Activated T-helper 1 cell treated with Interleukin-2 at 50 U/mL for 16 hours (primary cell): ENCODE measurements at regions not wholly inside any gene's neighbourhood (a gene's known extent, or its start where the extent isn't known, plus 50 kb on each side); places are given as distances from the start of the nearest gene placed in this dataset.

Experiments
- DNase-seq: peaks from one replicate; pipeline ENCODE4 v3.0.0-alpha.2; 2020; ENCODE audit warnings: low read depth

DNA sequence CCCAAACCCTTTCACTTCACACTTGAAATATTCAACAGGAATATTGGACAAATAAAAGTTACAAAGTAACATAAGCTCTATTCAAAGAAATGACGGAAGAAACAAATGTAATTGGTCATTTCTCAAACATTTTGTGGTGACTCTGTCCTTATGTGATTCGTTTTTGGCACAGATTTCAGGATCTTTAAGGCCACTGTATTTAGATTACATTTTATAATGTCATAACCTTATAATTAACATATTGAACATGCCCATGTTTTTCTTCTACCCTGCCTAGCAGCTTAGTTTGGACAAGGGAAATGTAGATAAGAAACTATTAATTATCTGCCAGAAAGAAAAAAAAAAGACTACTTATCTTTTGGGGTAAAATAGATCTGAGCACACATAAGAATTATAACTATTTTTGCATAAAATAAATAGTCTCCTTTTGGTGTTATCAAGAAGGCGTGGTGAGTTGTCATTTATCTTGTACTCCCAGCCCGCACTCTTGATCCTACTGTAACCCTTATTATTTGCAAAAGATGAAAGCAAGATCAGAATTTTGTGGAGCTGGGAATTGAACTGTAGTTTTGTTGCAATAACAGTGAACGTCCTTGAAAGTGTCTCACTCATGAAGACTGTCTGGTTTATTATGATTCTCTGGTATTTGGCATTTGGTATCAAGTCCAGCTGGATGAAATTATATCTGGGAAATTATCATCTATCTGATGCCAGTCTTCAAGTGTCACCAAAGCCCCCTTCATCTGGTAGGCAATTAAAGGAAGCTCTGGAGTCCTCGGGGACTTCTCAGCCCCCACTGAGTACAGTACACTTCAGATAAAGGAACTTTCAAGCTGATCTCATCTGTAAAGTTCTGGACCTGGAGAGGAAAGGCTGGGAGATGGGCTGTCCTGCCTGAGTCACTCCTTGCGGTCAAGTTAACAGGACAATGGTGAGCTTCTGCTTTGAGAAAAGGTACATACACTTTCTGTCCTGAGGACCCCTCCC, 175.7 kb upstream of the INHBA start:
- no peak for DNase-seq

DNA sequence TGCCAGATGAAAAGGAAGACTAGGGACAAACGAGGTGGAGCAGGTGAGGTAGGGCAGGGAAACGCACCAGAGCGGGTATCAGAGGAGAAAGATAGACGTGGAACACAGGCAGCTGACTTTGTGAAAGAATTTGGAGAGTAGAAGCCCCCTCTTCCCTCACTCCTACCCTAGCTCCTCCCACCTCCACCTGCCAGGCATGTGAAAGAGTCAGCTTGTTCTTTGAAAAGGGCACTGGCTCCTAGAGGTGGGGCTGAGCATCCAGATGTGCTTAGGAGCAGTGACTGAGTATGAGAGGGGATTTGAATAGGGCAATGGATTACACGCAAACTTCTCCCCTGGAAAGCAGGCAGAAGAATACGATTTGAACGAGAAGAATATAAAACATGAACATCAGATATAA, 174.2 kb upstream of the INHBA start:
- no peak for DNase-seq

DNA sequence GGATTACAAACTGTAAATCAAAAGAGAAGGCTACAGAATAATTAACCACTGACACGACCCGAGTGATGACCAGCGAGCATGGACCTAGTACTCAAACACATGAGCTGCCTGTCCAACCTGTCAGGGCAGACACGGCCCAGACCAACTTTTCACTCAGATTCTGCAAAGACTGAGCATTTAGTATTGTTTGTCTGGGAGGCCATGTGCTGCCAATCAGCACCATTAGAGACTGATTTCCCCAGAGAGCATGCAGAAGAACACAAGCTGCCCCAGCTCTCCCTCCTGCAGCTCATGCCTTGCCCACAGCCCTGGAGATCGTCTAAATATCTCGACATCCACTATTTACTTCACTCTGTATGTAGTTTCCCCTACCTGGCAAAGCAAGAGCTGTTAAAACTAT, 172.6 kb upstream of the INHBA start:
- no peak for DNase-seq

DNA sequence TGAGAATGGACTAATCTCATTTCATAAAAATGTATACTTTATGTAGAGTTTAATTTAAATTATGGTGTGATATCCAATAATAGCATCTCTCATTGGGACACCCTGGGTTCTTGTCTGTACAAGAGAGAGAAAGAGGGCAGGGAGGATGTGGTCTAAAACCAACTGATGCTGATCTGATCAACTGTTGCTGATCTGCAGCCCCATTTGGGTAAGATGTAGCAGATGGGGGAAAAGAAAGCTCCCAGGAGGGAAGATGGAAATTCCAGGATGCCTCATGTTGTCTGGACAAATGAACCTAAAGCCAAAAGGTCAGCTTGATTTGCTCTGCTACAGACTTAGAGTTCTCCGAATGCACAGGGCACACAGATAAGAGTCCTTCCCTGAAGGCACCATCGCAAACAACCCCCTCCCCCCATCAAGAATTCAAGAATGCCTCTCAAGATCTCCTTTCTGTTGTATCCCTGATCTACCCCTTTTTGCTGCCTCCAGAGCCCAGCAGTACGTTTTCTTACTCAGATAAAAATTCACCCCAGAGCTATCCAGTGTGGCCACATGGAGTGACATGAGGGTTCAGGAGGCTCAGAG, 171.4 kb upstream of the INHBA start:
- no peak for DNase-seq

DNA sequence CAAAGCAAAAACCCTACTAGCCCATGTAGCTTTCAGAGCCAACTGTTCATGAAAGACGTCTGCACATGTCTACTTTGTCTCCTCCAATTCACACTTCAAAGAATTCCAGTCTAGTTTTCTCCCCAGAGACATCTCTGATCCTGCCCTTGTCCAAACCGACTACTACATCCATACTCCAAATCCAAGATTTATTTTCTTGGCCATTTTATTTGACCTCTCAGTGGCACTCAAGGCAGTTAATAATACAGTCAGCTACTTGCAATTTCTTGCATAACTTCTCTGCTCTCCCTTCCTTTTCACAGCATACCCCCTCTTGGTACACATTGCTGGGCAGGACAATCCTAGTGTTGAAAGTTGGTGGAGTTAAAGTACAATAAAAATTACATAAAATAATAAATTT, 170.9 kb upstream of the INHBA start:
- no peak for DNase-seq

DNA sequence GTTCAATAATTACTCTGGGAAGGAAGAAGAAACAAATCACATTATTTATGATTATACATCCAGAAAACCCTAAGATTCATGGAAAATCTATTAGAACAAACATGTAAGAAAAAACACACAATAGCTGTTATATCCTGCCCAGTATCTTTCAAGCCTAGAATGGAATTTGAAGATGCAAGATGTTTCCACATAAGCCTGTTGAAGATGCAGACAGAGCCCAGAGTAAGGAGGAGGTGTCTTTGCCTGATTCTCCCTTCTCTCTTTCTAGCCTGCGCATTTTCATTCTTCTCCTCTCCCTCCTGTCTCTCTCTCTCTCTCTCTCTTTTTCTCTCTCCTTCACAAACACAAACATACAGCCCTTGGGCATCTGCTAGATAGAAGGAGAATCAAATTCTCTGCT, 170.1 kb upstream of the INHBA start:
- no peak for DNase-seq

DNA sequence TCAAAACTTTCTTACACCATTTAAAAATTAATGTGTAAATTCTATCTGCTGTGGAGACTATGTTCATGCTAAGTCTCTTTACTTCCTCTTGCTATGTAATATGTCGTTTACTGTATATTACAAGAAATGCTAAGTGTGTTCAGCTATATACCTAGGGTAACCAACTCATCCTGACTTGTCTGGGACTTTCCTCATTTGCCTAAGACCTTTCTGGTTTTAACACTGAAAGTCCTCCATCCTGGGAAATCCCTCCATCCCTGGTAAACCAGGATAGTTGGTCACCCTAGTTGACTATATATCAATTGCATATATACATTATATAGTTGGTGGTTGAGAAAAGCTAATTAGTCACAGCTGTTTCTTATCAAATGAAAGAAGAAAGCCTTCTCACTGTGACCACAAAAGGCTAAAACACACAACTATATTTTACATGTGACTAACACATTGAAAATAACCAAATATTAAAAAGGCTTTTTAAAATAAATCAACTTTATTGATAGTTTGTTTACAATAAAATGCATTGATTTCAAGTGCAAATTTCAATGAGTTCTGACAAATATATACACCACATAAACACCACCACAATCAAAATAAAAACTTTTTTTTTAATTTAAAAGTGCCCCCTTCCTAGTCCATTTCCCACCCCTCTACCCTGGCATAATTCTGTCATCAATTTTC, 167.7 kb upstream of the INHBA start:
- DNase-seq = no peak

DNA sequence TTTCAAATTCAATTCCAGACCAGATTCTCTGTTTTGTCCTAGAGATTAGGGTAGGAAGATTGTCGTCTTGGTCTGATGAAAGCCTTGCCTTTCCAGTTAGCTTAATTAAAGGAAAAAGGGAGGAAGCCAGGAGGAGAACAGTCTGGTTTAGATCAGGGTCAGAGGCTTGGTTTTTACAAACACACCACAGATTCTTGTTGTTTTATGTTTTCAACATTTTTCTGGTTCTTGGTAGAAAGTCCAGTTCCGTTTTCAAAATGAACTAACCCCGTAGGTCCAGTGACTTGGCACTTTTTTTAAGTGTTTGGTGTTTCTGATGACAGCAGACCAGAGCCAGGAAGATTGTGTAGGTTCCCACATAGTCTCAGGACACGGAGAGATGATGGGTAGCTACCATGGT, 167.1 kb upstream of the INHBA start:
- no peak for DNase-seq

DNA sequence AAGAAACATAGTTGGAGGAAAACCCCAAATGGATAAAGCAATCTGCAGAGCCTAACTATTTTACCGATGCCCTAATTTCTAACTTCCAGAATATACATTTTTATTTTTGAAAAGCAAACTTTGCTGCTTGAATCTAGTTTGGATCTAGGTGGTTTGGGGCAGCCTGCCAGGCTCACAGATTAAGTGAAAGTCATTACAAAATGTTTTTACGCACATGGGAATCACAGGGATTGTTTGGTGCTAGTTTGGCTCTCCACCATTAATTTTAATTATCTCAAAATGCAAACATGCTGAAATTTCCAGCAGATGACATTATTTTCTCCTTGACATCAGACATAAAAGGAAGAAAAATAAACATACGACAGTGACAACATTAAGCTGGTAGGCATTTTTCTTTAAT, 166.7 kb upstream of the INHBA start:
- no peak for DNase-seq

DNA sequence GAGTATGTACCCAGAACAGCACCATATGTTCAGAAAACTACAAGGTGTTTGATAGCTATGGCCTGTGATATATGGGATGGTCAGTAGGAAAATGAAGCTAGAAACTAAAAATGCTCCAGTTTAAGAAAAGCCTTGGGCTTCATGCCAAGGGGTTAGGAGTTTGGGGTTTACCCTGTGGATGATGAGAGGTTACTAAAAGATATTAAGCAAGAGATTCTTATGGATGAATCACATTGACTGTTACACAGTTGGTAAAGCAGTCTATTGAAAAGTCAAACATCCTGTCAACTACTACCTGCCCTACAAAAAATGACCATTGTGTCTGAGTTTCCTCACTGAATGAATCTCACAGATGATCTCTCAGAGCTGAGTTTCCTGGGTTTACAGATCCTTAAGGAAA, 166.2 kb upstream of the INHBA start:
- no peak for DNase-seq

DNA sequence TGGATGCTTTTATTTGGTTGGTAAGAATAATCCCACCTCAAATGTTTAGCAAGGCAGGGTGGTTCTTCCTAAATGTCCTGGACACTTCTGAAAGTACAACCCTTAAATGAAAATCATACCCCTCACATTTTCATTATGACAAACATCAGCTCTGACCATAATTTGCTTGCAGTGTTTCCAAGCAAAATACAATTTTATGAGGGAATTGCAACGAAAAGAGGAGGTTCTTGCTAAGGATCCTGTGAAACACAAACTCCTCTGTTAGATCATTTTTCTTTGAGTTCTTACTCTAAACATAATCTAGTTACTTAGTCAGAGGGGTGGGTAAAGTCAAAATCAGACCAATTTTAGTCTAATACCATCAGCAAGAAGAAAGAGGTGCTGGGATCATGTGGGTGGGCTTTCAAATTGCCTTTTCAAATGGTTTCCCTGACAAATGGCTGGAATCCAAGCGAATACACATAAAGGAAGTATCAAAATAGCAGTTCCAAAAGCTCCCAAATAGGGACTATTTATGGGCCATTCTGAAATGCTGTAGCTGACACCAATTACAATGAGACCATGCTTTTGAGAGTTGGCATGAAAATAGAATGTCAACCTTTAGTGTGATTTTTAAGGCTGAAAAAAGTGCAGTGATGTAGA, 164.9 kb upstream of the INHBA start:
- no peak for DNase-seq

DNA sequence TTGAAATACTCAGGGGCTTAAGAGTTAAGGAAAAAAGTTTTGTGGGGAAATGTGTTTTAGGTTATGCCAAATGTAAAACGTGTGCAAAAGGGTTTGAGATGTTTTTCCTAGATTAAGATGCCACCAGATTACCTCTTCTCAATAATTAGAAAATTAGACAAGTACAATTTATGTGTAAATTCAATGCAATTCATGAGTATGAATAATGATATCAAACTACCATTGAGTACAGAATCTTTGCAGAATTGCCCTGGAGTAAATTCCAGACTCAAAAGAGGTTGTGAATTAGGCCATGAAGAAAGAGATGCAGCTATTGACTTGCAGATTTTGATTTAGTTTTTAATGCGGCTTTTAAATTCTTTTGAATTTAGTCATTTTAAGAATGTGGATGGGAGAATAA, 159.4 kb upstream of the INHBA start:
- no peak for DNase-seq

DNA sequence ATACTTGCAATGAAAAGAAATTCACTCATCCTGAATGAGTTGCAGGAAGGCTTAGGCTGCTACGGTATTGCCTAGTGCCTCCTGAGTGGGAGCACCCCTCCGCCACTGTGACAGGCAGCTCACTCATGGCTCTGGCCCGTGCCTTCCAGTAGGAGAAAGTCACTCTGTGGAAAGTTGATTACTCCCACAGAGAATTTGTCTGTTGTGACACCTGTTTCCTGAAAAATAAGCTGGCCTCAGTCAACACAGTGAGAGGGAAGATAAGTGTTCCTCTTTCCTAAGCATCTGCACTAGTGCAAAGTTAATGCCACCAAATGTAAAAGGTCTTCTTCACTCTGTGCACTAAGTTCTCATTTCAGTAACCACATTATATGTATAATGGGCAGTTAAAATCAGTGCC, 158.8 kb upstream of the INHBA start:
- no peak for DNase-seq

DNA sequence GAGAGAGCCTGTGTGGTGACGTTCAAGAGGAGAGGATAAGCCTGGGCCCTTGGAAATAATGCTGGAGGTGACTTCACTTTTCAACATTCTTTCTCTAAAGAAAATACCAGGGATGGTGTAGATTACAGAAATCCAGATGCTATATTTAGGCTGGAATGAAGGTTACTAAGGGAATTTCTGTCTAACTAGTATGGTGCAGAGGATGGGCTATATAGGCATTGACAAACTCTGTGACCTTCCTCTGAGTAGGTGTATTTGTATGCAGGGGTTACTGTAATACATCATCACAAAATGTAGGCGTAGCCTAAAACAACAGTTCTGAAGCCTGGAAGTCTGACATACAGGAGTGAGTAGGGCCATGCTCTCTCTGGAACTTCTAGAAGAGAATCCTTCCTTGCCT, 155.3 kb upstream of the INHBA start:
- no peak for DNase-seq

DNA sequence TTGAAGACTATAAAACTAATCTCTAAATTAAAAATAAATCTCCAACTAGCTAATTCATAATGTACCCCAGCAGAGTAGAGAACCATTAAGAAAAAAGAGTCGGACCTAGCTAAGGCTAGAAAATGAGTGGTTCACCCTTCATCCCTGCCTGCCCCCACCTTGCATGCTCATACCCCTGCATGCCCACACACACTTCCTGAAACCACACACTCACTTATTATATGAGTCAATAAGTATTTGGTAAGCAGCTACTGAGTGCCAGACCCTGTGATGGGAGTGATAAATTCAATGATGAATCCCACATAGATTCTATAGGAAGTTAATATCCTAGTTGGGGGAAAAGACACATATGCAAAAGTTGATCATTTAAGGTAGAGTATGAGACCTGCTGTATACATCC, 152.9 kb upstream of the INHBA start:
- no peak for DNase-seq

DNA sequence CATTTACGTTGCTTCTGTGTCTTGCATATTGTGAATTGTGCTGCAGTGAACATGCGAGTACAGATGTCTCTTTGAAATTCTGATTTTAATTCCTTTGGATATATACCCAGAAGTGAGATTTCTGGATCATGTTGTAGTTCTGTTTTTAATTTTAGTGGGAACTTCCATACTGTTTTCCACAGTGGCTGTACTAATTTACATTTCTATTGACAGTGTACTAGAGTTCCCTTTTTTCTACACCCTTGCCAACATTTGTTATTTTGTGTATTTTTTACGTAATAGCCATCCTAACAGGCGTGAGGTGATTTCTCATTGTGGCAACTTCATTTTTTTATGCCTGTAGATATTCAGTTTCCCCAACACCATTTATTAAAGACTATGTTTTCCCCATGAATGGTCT, 144.7 kb upstream of the INHBA start:
- no peak for DNase-seq

DNA sequence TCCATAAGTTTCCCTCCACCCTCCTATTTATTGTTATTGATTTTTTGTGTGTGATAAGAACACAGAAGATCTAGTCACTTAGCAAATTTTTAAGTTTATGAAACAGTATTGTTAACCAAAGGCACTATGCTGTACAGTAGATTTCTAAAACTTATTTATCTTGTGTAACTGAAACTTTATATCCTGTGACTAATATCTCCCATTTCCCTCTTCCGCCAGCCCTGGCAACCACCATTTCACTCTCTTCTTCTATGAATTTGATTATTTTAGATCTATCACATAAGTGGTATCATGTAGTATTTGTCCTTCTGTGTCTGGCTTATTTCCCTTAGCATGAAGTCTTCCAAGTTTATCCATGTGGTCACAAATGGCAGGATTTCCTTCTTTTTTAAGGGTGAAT, 144.3 kb upstream of the INHBA start:
- no peak for DNase-seq

DNA sequence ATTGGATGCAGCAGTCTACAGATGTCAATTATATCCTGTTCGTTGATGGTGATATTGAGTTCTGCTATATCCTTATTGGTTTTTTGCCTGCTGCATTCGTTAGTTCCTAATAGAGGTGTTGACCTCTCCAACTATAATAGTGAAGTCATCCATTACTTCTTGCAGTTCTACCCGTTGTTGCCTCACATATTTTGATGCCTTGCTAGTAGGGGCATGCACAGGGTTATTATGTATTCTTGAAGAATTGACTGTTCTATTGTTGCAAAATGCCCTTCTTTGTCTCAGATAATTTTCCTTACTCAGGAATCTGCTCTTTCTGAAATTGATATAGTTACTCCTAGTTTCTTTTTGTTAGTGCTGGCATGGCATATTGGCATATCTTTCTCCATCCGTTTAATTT, 140.1 kb upstream of the INHBA start:
- DNase-seq = no peak

DNA sequence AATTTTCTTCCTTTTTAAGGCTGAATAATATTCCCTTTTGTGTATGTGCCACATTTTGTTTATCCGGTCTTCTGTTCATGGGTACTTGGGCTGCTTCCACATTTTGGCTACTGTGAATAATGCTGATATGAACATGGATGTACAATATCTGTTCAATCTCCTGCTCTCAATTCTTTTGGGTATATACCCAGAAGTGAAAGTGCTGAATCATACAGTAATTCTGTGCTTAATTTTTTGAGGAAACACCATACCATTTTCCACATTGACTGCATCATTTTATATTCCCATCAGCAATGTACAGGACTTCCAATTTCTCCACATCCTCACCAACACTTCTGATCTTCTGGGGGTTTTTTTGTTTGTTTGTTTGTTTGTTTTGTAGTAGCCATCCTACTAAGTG, 135.0 kb upstream of the INHBA start:
- no peak for DNase-seq

DNA sequence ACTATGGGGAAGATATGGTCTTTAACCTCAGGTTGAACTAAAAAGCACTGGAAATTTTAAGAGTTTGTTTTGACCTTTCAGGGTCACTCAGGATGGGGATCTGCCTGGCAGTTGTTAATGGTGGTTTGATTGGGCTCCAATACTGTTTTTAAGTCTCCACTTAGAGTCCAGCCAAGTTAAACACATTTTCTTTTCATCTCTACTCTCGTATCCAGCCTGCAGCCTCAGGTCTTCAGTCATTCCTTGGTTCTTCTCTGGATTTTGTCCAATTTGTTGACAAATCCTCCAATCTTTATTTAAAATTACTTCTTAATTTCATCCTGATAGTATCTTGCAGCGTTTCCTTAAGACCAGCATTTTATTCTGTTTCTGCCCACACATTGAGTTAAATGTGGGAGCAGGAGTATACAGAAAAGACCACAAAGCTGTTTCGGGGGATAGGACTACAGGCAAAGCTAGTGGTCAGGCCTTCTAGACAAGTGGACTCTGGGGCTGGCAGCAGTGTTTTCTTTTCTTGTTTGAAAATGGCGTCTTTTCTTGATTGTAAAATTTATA, 133.2 kb upstream of the INHBA start:
- DNase-seq = no peak

DNA sequence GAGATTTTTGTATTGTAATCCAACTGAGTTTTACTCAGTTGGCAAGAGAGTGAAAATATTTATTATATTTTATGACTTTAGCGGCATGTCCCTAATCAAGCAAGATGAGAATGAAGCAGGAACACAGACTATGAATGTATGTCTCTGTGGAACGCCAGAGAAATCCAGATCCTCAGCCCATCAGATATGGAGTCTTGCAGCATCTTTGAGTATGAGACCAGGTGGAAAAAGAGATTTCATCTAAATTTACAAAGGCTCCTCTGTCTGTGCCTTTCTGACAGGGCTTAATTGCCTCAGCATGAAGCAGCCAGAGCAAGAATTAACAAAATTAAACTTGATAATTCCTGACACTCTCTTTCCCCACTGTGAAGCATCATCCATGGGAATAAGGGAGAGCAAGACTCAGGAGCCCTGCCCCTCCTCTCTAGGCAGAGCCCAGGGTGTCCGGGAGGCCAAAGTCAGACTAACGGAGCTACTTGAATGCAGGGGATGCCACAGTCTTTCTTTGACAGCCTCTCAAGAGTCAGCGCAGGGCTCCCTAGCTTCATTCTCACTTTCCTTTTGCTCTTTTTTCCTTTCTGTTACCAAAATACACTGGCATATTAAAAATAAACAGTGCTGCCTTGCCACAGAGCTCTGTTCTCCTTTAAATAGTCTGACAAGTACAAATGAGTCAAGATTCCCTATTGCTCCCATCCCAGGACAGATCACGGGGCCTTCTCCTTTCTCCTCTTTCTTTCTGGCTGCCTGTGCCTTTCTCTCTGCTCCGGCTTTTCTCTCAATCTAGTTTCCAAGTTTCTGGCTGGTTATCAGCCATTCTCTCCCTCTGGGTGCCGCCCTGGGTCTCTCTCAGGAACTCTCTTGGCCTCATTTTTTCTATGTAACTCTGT, 132.2 kb upstream of the INHBA start:
- no peak for DNase-seq
